Calu3 (cell line): ENCODE measurements at regions not wholly inside any gene's neighbourhood (a gene's known extent, or its start where the extent isn't known, plus 50 kb on each side); places are given as distances from the start of the nearest gene placed in this dataset.

Source experiments
- BruUV-seq: library from RNA; stranded (reverse); fragments of 400-500 nt; replicated peaks from 2 replicates; lab custom pipeline; 2021; lab: Mats Ljungman, UMichigan
- CTCF ChIA-PET: fragments of 300-600 bp; sonication (Branson Sonifier 250); formaldehyde crosslinking; loops from one replicate; lab custom pipeline; 2022; ENCODE audit warnings: antibody characterized with exemption; lab: Charles Lee
- DNase-seq: peaks from one replicate; pipeline ENCODE4 v3.0.0; 2022
- H3K27ac Mint-ChIP-seq: one replicate; pipeline ENCODE4 v1.8.0; 2022; ENCODE audit warnings: mixed read lengths; ENCODE audit not compliant: unreplicated experiment
- H3K27me3 Mint-ChIP-seq: one replicate; pipeline ENCODE4 v1.8.0; 2022; ENCODE audit warnings: mixed read lengths; ENCODE audit not compliant: unreplicated experiment
- H3K36me3 Mint-ChIP-seq: one replicate; pipeline ENCODE4 v1.8.0; 2022; ENCODE audit warnings: mild to moderate bottlenecking, moderate library complexity, mixed read lengths; ENCODE audit not compliant: insufficient read depth, unreplicated experiment
- H3K4me1 Mint-ChIP-seq: one replicate; pipeline ENCODE4 v1.8.0; 2022; ENCODE audit warnings: mild to moderate bottlenecking, low read depth, mixed read lengths; ENCODE audit not compliant: unreplicated experiment
- H3K4me3 Mint-ChIP-seq: one replicate; pipeline ENCODE4 v1.8.0; 2022; ENCODE audit warnings: mild to moderate bottlenecking, low read depth, moderate library complexity, mixed read lengths; ENCODE audit not compliant: unreplicated experiment
- H3K9me3 Mint-ChIP-seq: one replicate; pipeline ENCODE4 v1.8.0; 2022; ENCODE audit warnings: low read depth, mixed read lengths; ENCODE audit not compliant: unreplicated experiment
- CTCF ChIP-seq: fragments of 200-600 bp; IDR thresholded peaks from one replicate; pipeline ENCODE4 v1.8.0; 2022; ENCODE audit warnings: antibody characterized with exemption; ENCODE audit not compliant: unreplicated experiment
- intact Hi-C: fragments of 100-400 bp; cut with micrococcal nuclease; formaldehyde crosslinking; loops from one replicate; pipeline ENCODE4 v1.10.0; 2022; ENCODE audit not compliant: unreplicated experiment

GRCh38 chr22:49292909-49293308 is 534.8 kb downstream of the BRD1 start:
- CTCF ChIA-PET, result no interaction called here
- BruUV-seq, result no TSS peak
- H3K36me3 Mint-ChIP-seq, result peaks cover under 1% of the 10 kb centered on the region
- no peaks in the 10 kb centered on the region for H3K4me1 Mint-ChIP-seq
- peaks cover 12% of the 10 kb centered on the region for H3K9me3 Mint-ChIP-seq
- H3K27me3 Mint-ChIP-seq, result no peaks in the 10 kb centered on the region
- TF ChIP-seq CTCF, result no peak
- no peak for DNase-seq
- H3K4me3 Mint-ChIP-seq, result no peak overlapping the region
- H3K27ac Mint-ChIP-seq, result no peak overlapping the region
- intact Hi-C loops, result no loop called here

- peaks cover 10% of the 10 kb centered on the region for H3K9me3 Mint-ChIP-seq
- CTCF ChIA-PET, result no interaction called here
- no TSS peak for BruUV-seq
- H3K27me3 Mint-ChIP-seq, result no peaks in the 10 kb centered on the region
- DNase-seq, result no peak
- H3K4me3 Mint-ChIP-seq, result no peak overlapping the region
- H3K4me1 Mint-ChIP-seq, result no peaks in the 10 kb centered on the region
- no peaks in the 10 kb centered on the region for H3K36me3 Mint-ChIP-seq
- no peak for TF ChIP-seq CTCF
- H3K27ac Mint-ChIP-seq, result no peak overlapping the region
- intact Hi-C loops, result no loop called here
Measured at GRCh38 chr22:49291781-49292180, 535.9 kb downstream of the BRD1 start.

GRCh38 chr22:49291169-49291568 is 536.5 kb downstream of the BRD1 start:
- TF ChIP-seq CTCF, result no peak
- no peak for DNase-seq

GRCh38 chr22:49290711-49291110 is 537.0 kb downstream of the BRD1 start:
- no peaks in the 10 kb centered on the region for H3K36me3 Mint-ChIP-seq
- H3K27me3 Mint-ChIP-seq, result no peaks in the 10 kb centered on the region
- TF ChIP-seq CTCF, result no peak
- H3K4me3 Mint-ChIP-seq, result no peak overlapping the region
- BruUV-seq, result no TSS peak
- H3K9me3 Mint-ChIP-seq, result peaks cover 8% of the 10 kb centered on the region
- no peak for DNase-seq
- no peaks in the 10 kb centered on the region for H3K4me1 Mint-ChIP-seq
- intact Hi-C loops, result no loop called here
- CTCF ChIA-PET, result no interaction called here
- no peak overlapping the region for H3K27ac Mint-ChIP-seq

More at GRCh38 chr22:49291169-49291568, 536.5 kb downstream of the BRD1 start:
- no peaks in the 10 kb centered on the region for H3K27me3 Mint-ChIP-seq
- H3K9me3 Mint-ChIP-seq, result peaks cover 10% of the 10 kb centered on the region
- no peaks in the 10 kb centered on the region for H3K36me3 Mint-ChIP-seq
- no TSS peak for BruUV-seq
- intact Hi-C loops, result no loop called here
- no peaks in the 10 kb centered on the region for H3K4me1 Mint-ChIP-seq
- CTCF ChIA-PET, result no interaction called here
- no peak overlapping the region for H3K27ac Mint-ChIP-seq
- no peak overlapping the region for H3K4me3 Mint-ChIP-seq
